ENCODE measurements at regions not wholly inside any gene's neighbourhood (a gene's known extent, or its start where the extent isn't known, plus 50 kb on each side); places are given as distances from the start of the nearest gene placed in this dataset.

GRCh38 chr7:41633690-41634089, 69.2 kb downstream of the INHBA start:
- no peaks in the 10 kb centered on the region for H3K4me1 Mint-ChIP-seq

GRCh38 chr7:41630741-41631140, 72.1 kb downstream of the INHBA start:
- no peaks in the 10 kb centered on the region for H3K4me1 Mint-ChIP-seq
- no peak overlapping the region for H3K27ac Mint-ChIP-seq
- no peaks in the 10 kb centered on the region for H3K36me3 Mint-ChIP-seq
- H3K27me3 Mint-ChIP-seq = no peaks in the 10 kb centered on the region
- H3K4me3 Mint-ChIP-seq = no peak overlapping the region
- H3K9me3 Mint-ChIP-seq = no peaks in the 10 kb centered on the region

More at GRCh38 chr7:41633690-41634089, 69.2 kb downstream of the INHBA start:
- Mint-ChIP-seq H3K27me3 (no peaks in the 10 kb centered on the region), H3K4me3 (no peak overlapping the region), H3K36me3 (no peaks in the 10 kb centered on the region), H3K9me3 (no peaks in the 10 kb centered on the region), H3K27ac (no peak overlapping the region)

- Mint-ChIP-seq H3K27ac (no peak overlapping the region), H3K27me3 (no peaks in the 10 kb centered on the region), H3K4me3 (no peak overlapping the region)
Observed at GRCh38 chr7:41629711-41630111, 73.2 kb downstream of the INHBA start.

DNA sequence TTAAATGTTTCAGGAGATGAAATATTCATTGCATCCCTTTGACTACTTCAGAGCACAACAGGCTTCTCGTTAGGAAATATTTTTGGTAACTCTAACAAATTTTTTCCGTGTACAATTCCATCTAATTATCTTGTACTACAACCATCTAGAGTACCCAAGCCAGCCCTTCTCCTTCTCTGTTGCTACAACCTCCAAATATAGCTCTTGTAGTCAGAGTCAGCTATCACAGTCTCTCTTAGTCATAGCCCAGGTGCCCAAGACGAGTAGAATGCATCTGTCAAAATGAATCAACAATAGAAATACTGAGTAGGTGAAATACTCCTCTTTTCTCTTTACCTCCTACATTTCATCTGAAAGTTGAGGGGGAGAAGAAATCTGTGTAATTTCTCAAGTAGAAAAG, 74.0 kb downstream of the INHBA start:
- Mint-ChIP-seq H3K9me3 (no peaks in the 10 kb centered on the region), H3K4me1 (no peaks in the 10 kb centered on the region), H3K27ac (no peak overlapping the region)

More at GRCh38 chr7:41629711-41630111, 73.2 kb downstream of the INHBA start:
- no peaks in the 10 kb centered on the region for H3K4me1 Mint-ChIP-seq
- no peaks in the 10 kb centered on the region for H3K9me3 Mint-ChIP-seq
- H3K36me3 Mint-ChIP-seq = no peaks in the 10 kb centered on the region

GRCh38 chr7:41627645-41628298, 75.1 kb downstream of the INHBA start:
- H3K36me3 Mint-ChIP-seq = no peaks in the 10 kb centered on the region
- no peak overlapping the region for H3K4me3 Mint-ChIP-seq
- no peaks in the 10 kb centered on the region for H3K4me1 Mint-ChIP-seq
- no peak overlapping the region for H3K27ac Mint-ChIP-seq
- H3K27me3 Mint-ChIP-seq = no peaks in the 10 kb centered on the region
- peaks cover 4% of the 10 kb centered on the region for H3K9me3 Mint-ChIP-seq

More for the DNA sequence above, 74.0 kb downstream of the INHBA start:
- Mint-ChIP-seq H3K4me3 (no peak overlapping the region), H3K36me3 (no peaks in the 10 kb centered on the region), H3K27me3 (no peaks in the 10 kb centered on the region)

DNA sequence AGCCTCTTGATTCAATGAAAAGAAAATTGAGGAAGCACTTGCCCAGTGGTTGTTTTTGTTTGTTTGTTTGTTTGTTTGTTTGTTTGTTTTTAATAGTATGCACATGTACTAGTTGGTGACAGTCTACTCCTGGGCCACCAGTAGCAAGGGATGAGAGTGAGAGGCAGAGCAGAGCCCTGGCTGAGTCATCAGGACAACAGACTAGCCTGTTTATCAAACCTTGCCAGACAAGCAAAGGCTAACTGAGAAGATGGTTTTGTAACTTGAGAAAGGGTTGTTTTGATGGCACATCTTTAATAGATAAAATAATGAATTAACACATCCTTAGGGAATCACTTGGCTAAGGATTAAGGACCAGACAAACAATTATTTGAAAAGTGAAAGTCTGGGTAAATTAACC, 78.1 kb downstream of the INHBA start:
- Mint-ChIP-seq H3K27ac (no peak overlapping the region), H3K36me3 (no peaks in the 10 kb centered on the region), H3K4me1 (no peaks in the 10 kb centered on the region), H3K9me3 (peaks cover 4% of the 10 kb centered on the region), H3K27me3 (no peaks in the 10 kb centered on the region), H3K4me3 (no peak overlapping the region)

- Mint-ChIP-seq H3K27ac (no peak overlapping the region), H3K36me3 (no peaks in the 10 kb centered on the region), H3K4me3 (no peak overlapping the region), H3K9me3 (peaks cover 8% of the 10 kb centered on the region), H3K27me3 (no peaks in the 10 kb centered on the region), H3K4me1 (no peaks in the 10 kb centered on the region)
Observed at GRCh38 chr7:41621953-41622831, 80.7 kb downstream of the INHBA start.

GRCh38 chr7:41617987-41618386, 84.9 kb downstream of the INHBA start:
- peaks cover 1% of the 10 kb centered on the region for H3K27me3 Mint-ChIP-seq
- H3K36me3 Mint-ChIP-seq = no peaks in the 10 kb centered on the region
- no peaks in the 10 kb centered on the region for H3K4me1 Mint-ChIP-seq
- H3K4me3 Mint-ChIP-seq = no peak overlapping the region
- peaks cover 14% of the 10 kb centered on the region for H3K9me3 Mint-ChIP-seq
- no peak overlapping the region for H3K27ac Mint-ChIP-seq

DNA sequence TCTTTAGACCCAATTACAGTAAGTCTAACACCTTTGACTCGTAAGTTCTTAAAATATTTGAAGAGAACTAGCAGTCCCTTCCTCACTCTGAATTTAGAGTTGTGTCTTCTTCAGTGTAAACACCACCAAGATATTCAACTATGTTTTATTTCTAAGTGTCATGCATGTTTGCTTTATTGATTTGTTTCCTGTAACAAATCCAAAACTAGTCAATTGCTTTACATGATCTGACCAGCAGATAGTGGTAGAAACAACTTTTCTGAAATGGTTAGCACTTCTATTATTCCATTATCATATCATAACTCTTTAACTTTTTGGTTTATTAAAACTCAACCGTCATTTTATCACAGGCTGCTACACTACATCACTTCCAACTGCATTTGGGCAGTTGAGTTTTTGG, 90.1 kb downstream of the INHBA start:
- Mint-ChIP-seq H3K4me1 (no peaks in the 10 kb centered on the region), H3K36me3 (no peaks in the 10 kb centered on the region), H3K27me3 (peaks cover 1% of the 10 kb centered on the region), H3K4me3 (no peak overlapping the region), H3K9me3 (peaks cover 15% of the 10 kb centered on the region), H3K27ac (no peak overlapping the region)

DNA sequence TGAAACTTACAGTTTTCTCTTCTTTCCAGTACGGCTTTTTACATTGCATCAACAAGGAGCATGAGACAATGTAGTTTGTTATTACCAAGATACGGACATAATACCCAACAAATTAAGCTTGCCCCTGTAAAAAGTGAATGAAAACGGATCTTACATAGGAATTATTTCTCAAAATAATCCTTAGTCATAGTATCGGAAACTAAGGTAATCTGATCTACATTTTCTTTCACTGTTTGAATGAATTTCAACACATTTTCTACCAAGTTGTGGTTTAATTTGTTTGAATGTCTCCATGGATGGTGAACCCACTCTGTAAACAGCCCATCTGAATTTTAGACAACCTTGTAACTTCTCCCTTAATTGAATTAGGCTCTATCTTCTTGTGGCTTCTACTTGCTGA, 90.5 kb downstream of the INHBA start:
- Mint-ChIP-seq H3K4me1 (no peaks in the 10 kb centered on the region), H3K36me3 (no peaks in the 10 kb centered on the region), H3K4me3 (no peak overlapping the region), H3K27me3 (peaks cover 1% of the 10 kb centered on the region), H3K27ac (no peak overlapping the region), H3K9me3 (peaks cover 13% of the 10 kb centered on the region)

GRCh38 chr7:41608447-41608846, 94.4 kb downstream of the INHBA start:
- peaks cover 5% of the 10 kb centered on the region for H3K9me3 Mint-ChIP-seq
- no peaks in the 10 kb centered on the region for H3K36me3 Mint-ChIP-seq
- no peaks in the 10 kb centered on the region for H3K4me1 Mint-ChIP-seq
- no peak overlapping the region for H3K27ac Mint-ChIP-seq
- H3K4me3 Mint-ChIP-seq = no peak overlapping the region
- H3K27me3 Mint-ChIP-seq = no peaks in the 10 kb centered on the region

GRCh38 chr7:41603985-41604384, 98.9 kb downstream of the INHBA start:
- peaks cover 5% of the 10 kb centered on the region for H3K9me3 Mint-ChIP-seq
- no peaks in the 10 kb centered on the region for H3K4me1 Mint-ChIP-seq
- no peak overlapping the region for H3K4me3 Mint-ChIP-seq
- no peaks in the 10 kb centered on the region for H3K36me3 Mint-ChIP-seq
- no peaks in the 10 kb centered on the region for H3K27me3 Mint-ChIP-seq
- no peak overlapping the region for H3K27ac Mint-ChIP-seq

- Mint-ChIP-seq H3K9me3 (peaks cover 2% of the 10 kb centered on the region), H3K4me1 (no peaks in the 10 kb centered on the region), H3K4me3 (no peak overlapping the region), H3K36me3 (peaks cover 1% of the 10 kb centered on the region), H3K27ac (no peak overlapping the region), H3K27me3 (no peaks in the 10 kb centered on the region)
Observed at GRCh38 chr7:41599760-41600159, 103.1 kb downstream of the INHBA start.

DNA sequence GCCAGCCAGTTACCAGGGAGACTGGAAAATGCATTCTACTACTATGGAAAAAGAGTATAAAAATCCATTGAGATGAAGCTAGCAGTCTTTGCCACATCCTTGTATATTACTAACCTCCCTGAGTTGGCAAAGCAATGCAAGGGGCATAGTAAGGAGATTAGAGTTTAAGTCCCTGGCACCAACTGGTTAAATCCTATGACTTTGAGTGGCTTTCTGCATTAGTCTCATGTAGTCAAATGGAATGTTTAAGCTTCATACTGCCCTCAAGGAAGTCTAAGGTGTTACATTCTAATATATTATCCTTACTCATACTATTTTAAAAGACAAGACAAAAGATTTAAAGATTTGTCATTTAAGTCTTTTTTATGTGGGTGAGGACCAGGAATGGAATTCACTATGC, 110.1 kb downstream of the INHBA start:
- no peak overlapping the region for H3K4me3 Mint-ChIP-seq
- H3K4me1 Mint-ChIP-seq = no peaks in the 10 kb centered on the region
- peaks cover 6% of the 10 kb centered on the region for H3K9me3 Mint-ChIP-seq
- no peaks in the 10 kb centered on the region for H3K27me3 Mint-ChIP-seq
- no peak overlapping the region for H3K27ac Mint-ChIP-seq
- peaks cover 1% of the 10 kb centered on the region for H3K36me3 Mint-ChIP-seq

- Mint-ChIP-seq H3K27me3 (no peaks in the 10 kb centered on the region), H3K36me3 (peaks cover 1% of the 10 kb centered on the region), H3K4me3 (no peak overlapping the region), H3K4me1 (no peaks in the 10 kb centered on the region), H3K27ac (no peak overlapping the region), H3K9me3 (peaks cover 6% of the 10 kb centered on the region)
Observed at GRCh38 chr7:41592236-41592635, 110.7 kb downstream of the INHBA start.

- Mint-ChIP-seq H3K4me3 (no peak overlapping the region), H3K27ac (no peak overlapping the region), H3K4me1 (no peaks in the 10 kb centered on the region), H3K9me3 (peaks cover 6% of the 10 kb centered on the region), H3K27me3 (no peaks in the 10 kb centered on the region), H3K36me3 (no peaks in the 10 kb centered on the region)
Observed at GRCh38 chr7:41590986-41591385, 111.9 kb downstream of the INHBA start.
